ENCODE measurements at regions not wholly inside any gene's neighbourhood (a gene's known extent, or its start where the extent isn't known, plus 50 kb on each side); places are given as distances from the start of the nearest gene placed in this dataset.

DNA sequence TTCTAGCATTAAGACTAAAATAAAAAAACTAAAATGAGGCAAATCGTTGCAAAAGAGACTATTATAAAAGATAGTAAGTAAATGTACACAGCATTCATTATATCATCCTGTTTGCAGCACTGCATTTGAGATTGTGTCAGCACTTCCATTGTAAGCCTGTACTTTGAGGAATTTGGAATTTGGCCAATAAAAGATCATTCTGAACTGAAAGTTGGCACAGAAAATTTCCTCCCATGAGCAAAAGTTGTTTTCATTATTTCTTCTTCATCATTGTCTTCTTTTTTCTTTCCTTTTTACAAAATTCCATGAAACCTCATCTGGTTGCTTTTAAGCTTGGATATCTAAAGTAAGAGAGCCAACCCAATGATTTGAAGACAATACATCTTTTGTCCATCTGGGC is 199.3 kb upstream of the ADAMTSL1 start:
- no peak for TF ChIP-seq POLR2A (IDR thresholded peaks at IDR 0.05)
- TF ChIP-seq, protein P1, sequence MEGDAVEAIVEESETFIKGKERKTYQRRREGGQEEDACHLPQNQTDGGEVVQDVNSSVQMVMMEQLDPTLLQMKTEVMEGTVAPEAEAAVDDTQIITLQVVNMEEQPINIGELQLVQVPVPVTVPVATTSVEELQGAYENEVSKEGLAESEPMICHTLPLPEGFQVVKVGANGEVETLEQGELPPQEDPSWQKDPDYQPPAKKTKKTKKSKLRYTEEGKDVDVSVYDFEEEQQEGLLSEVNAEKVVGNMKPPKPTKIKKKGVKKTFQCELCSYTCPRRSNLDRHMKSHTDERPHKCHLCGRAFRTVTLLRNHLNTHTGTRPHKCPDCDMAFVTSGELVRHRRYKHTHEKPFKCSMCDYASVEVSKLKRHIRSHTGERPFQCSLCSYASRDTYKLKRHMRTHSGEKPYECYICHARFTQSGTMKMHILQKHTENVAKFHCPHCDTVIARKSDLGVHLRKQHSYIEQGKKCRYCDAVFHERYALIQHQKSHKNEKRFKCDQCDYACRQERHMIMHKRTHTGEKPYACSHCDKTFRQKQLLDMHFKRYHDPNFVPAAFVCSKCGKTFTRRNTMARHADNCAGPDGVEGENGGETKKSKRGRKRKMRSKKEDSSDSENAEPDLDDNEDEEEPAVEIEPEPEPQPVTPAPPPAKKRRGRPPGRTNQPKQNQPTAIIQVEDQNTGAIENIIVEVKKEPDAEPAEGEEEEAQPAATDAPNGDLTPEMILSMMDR (IDR thresholded peaks at IDR 0.05) = no peak
- DNase-seq = no peak
- Histone ChIP-seq H3K27me3 (no peaks in the 10 kb centered on the region), H3K4me1 (no peaks in the 10 kb centered on the region), H3K9me3 (no peaks in the 10 kb centered on the region), H3K36me3 (no peaks in the 10 kb centered on the region), H3K27ac (no peak overlapping the region), H3K4me3 (no peak overlapping the region)
- intact Hi-C loops (cut with DNase I; ENCODE audit: low total_unique reads) = no loop called here

GRCh38 chr9:18275313-18275990 is 198.5 kb upstream of the ADAMTSL1 start:
- no peak for TF ChIP-seq POLR2A (IDR thresholded peaks at IDR 0.05)
- TF ChIP-seq, protein P1 (IDR thresholded peaks at IDR 0.05) = no peak
- H3K4me3 ChIP-seq = no peak overlapping the region
- H3K4me1 ChIP-seq = no peaks in the 10 kb centered on the region
- DNase-seq = no peak
- no peaks in the 10 kb centered on the region for H3K9me3 ChIP-seq
- H3K27ac ChIP-seq = no peak overlapping the region
- H3K27me3 ChIP-seq = no peaks in the 10 kb centered on the region
- no peaks in the 10 kb centered on the region for H3K36me3 ChIP-seq
- intact Hi-C loops (cut with DNase I; ENCODE audit: low total_unique reads) = no loop called here

DNA sequence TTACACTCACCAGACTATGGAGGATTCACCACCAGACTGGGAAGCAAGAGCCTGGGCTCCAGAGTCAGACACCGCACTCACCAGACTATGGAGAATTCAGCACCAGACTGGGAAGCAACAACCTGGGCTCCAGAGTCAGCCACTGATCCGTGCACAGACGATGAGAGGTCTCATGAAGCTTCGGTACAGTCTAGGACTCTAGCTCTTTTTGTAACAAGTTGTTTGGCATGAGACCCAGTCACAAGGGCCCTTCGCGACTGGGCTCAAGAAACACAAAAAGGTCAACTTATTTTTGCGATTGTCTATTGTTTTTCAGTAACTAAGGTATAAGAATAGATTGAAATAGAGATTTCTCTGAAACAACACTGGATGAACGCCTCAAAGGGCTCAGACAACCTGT is 192.7 kb upstream of the ADAMTSL1 start:
- no peak for DNase-seq
- Histone ChIP-seq H3K9me3 (no peaks in the 10 kb centered on the region), H3K27me3 (no peaks in the 10 kb centered on the region), H3K4me1 (no peaks in the 10 kb centered on the region), H3K27ac (no peak overlapping the region), H3K4me3 (no peak overlapping the region), H3K36me3 (no peaks in the 10 kb centered on the region)
- no peak for TF ChIP-seq POLR2A (IDR thresholded peaks at IDR 0.05)
- TF ChIP-seq, protein P1 (IDR thresholded peaks at IDR 0.05) = no peak
- intact Hi-C loops (cut with DNase I; ENCODE audit: low total_unique reads) = no loop called here

DNA sequence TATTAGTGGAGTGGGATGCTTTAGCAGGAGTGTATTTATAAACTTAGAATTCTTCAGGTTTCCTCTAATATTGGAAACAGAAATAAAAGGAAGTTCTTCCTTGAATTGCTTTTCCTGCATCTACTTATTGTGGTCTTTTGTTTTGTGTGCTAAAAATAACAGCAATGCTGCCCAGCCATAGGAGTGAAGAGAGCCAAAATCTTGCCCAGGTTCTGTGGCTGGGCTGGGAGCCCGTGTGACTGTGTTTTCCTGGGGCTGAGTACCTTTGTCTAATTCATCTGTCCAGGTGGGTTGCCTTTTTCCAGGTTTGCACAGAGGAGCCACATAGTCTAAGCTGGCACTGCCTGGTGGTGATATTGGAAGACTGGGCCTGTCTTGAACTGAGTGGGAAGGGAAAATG is 179.7 kb upstream of the ADAMTSL1 start:
- intact Hi-C loops (cut with DNase I; ENCODE audit: low total_unique reads) = no loop called here
- Histone ChIP-seq H3K27ac (no peak overlapping the region), H3K36me3 (no peaks in the 10 kb centered on the region)

DNA sequence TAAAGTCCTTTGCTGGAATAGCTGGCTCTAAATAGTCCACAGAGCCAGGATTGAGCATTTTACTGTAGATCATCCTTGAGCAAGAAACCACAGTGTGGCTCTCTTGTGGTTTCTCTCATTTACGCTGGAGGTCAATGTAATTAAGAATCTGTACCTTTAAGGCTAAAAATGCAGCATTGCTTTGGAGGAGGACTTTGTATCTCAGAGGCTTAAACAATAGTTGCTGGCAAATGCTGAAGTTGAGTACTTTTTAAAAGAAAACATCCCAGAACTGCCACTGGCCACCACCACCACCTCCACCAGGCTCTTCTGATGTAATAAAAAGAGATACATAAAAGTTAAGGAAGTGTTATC is 177.3 kb upstream of the ADAMTSL1 start:
- no peak overlapping the region for H3K4me3 ChIP-seq
- H3K36me3 ChIP-seq = no peaks in the 10 kb centered on the region
- H3K9me3 ChIP-seq = no peaks in the 10 kb centered on the region
- no peak for DNase-seq
- intact Hi-C loops (cut with DNase I; ENCODE audit: low total_unique reads) = no loop called here
- no peaks in the 10 kb centered on the region for H3K4me1 ChIP-seq
- H3K27ac ChIP-seq = peak overlapping the region in 1 of 2 donors; percentile 8
- TF ChIP-seq, protein P1 (IDR thresholded peaks at IDR 0.05) = no peak
- no peak for TF ChIP-seq POLR2A (IDR thresholded peaks at IDR 0.05)
- H3K27me3 ChIP-seq = no peaks in the 10 kb centered on the region

More for the DNA sequence above, 179.7 kb upstream of the ADAMTSL1 start:
- H3K4me1 ChIP-seq = no peaks in the 10 kb centered on the region
- H3K4me3 ChIP-seq = no peak overlapping the region
- DNase-seq = no peak
- no peak for TF ChIP-seq POLR2A (IDR thresholded peaks at IDR 0.05)
- TF ChIP-seq, protein P1 (IDR thresholded peaks at IDR 0.05) = no peak
- no peaks in the 10 kb centered on the region for H3K27me3 ChIP-seq
- H3K9me3 ChIP-seq = no peaks in the 10 kb centered on the region

Measured in uterus (tissue), 3 donors.